C4-2B (cell line): ENCODE measurements at regions not wholly inside any gene's neighbourhood (a gene's known extent, or its start where the extent isn't known, plus 50 kb on each side); places are given as distances from the start of the nearest gene placed in this dataset.

Source experiments
- ZFX ChIP-seq: fragments of 450-650 bp; IDR thresholded peaks from 2 replicates; pipeline ENCODE4 v1.6.1; 2017
- TF ChIP-seq, protein P1 (sequence below): fragments of 450-650 bp; conservative IDR thresholded peaks from 2 replicates; pipeline ENCODE4 v1.5.1; 2017; ENCODE audit warnings: mild to moderate bottlenecking

GRCh38 chr2:45227347-45227746, 218.1 kb upstream of the SIX2 start:
- TF ChIP-seq, protein P1, sequence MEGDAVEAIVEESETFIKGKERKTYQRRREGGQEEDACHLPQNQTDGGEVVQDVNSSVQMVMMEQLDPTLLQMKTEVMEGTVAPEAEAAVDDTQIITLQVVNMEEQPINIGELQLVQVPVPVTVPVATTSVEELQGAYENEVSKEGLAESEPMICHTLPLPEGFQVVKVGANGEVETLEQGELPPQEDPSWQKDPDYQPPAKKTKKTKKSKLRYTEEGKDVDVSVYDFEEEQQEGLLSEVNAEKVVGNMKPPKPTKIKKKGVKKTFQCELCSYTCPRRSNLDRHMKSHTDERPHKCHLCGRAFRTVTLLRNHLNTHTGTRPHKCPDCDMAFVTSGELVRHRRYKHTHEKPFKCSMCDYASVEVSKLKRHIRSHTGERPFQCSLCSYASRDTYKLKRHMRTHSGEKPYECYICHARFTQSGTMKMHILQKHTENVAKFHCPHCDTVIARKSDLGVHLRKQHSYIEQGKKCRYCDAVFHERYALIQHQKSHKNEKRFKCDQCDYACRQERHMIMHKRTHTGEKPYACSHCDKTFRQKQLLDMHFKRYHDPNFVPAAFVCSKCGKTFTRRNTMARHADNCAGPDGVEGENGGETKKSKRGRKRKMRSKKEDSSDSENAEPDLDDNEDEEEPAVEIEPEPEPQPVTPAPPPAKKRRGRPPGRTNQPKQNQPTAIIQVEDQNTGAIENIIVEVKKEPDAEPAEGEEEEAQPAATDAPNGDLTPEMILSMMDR: no peak
- no peak for TF ChIP-seq ZFX
